Breast epithelium (tissue), 3 donors: ENCODE measurements at regions not wholly inside any gene's neighbourhood (a gene's known extent, or its start where the extent isn't known, plus 50 kb on each side); places are given as distances from the start of the nearest gene placed in this dataset.

Experiments
- POLR2A ChIP-seq: fragments of 450-650 bp; IDR thresholded peaks from one replicate; pipeline ENCODE4 v1.6.1; 2016; ENCODE audit warnings: antibody characterized with exemption, mild to moderate bottlenecking, moderate library complexity
- POLR2AphosphoS5 ChIP-seq, 3 donors: sonication (generic); formaldehyde crosslinking; IDR thresholded peaks; one replicate each; pipeline ENCODE4 v1.6.1; 2017; ENCODE audit warnings: antibody characterized with exemption in 3 of 3
- TF ChIP-seq, protein P1 (sequence below), 3 donors: fragments of 450-650 bp; IDR thresholded peaks; one replicate each; pipeline ENCODE4 v1.5.1; 2016 to 2017; ENCODE audit warnings: antibody characterized with exemption in 3 of 3, mild to moderate bottlenecking in 3 of 3, moderate library complexity in 3 of 3

- TF ChIP-seq, protein P1, sequence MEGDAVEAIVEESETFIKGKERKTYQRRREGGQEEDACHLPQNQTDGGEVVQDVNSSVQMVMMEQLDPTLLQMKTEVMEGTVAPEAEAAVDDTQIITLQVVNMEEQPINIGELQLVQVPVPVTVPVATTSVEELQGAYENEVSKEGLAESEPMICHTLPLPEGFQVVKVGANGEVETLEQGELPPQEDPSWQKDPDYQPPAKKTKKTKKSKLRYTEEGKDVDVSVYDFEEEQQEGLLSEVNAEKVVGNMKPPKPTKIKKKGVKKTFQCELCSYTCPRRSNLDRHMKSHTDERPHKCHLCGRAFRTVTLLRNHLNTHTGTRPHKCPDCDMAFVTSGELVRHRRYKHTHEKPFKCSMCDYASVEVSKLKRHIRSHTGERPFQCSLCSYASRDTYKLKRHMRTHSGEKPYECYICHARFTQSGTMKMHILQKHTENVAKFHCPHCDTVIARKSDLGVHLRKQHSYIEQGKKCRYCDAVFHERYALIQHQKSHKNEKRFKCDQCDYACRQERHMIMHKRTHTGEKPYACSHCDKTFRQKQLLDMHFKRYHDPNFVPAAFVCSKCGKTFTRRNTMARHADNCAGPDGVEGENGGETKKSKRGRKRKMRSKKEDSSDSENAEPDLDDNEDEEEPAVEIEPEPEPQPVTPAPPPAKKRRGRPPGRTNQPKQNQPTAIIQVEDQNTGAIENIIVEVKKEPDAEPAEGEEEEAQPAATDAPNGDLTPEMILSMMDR (IDR thresholded peaks at IDR 0.05) = no peak
- no peak for TF ChIP-seq POLR2AphosphoS5 (IDR thresholded peaks at IDR 0.05)
- TF ChIP-seq POLR2A = no peak
Observed at GRCh38 chr7:68627247-68627864, 970.9 kb upstream of the AUTS2 start.
